DOHH2 (cell line): ENCODE measurements at regions not wholly inside any gene's neighbourhood (a gene's known extent, or its start where the extent isn't known, plus 50 kb on each side); places are given as distances from the start of the nearest gene placed in this dataset.

Experiments used
- H3F3A ChIP-seq: fragments of 200-600 bp; sonication (generic), shearing (Covaris generic); 2 replicates; pipeline ENCODE4 v1.6.0; 2016; ENCODE audit warnings: antibody characterized with exemption, mild to moderate bottlenecking; ENCODE audit not compliant: control insufficient read depth, insufficient read depth
- H3K27ac ChIP-seq: fragments of 200-600 bp; sonication (generic); 2 replicates; pipeline ENCODE4 v1.5.1; 2014; ENCODE audit warnings: low read depth, mild to moderate bottlenecking, low read length, moderate library complexity
- H3K27me3 ChIP-seq: fragments of 200-600 bp; sonication (generic); 2 replicates; pipeline ENCODE4 v1.6.1; 2014; ENCODE audit warnings: mild to moderate bottlenecking, low read length, mixed read lengths; ENCODE audit not compliant: control insufficient read depth
- H3K36me3 ChIP-seq: fragments of 200-600 bp; sonication (generic); 2 replicates; pipeline ENCODE4 v1.6.1; 2014; ENCODE audit warnings: mild to moderate bottlenecking, low read length, moderate library complexity, mixed read lengths; ENCODE audit not compliant: control insufficient read depth
- H3K4me1 ChIP-seq: fragments of 200-600 bp; sonication (generic); 2 replicates; pipeline ENCODE4 v1.6.1; 2014; ENCODE audit warnings: mild to moderate bottlenecking, low read length, mixed read lengths; ENCODE audit not compliant: control insufficient read depth
- H3K4me2 ChIP-seq: fragments of 200-600 bp; sonication (generic); 2 replicates; pipeline ENCODE4 v1.6.0; 2014; ENCODE audit warnings: mild to moderate bottlenecking, low read length, moderate library complexity
- H3K4me3 ChIP-seq: fragments of 200-600 bp; sonication (generic); 2 replicates; pipeline ENCODE4 v1.5.1; 2014; ENCODE audit warnings: mild to moderate bottlenecking, low read length, mixed read lengths
- H3K79me2 ChIP-seq: fragments of 200-600 bp; sonication (generic); 2 replicates; pipeline ENCODE4 v1.6.1; 2014; ENCODE audit warnings: mild to moderate bottlenecking, low read length, mixed read lengths; ENCODE audit not compliant: control insufficient read depth
- H3K9me2 ChIP-seq: fragments of 200-600 bp; sonication (generic); replicated peaks from 2 replicates; pipeline ENCODE4 v1.6.1; 2014; ENCODE audit warnings: mild to moderate bottlenecking, low read length, mixed read lengths; ENCODE audit not compliant: control insufficient read depth
- H3K9me3 ChIP-seq: fragments of 200-600 bp; sonication (generic); 2 replicates; pipeline ENCODE4 v1.6.1; 2014; ENCODE audit warnings: antibody characterized with exemption, low read length, mixed read lengths; ENCODE audit not compliant: control insufficient read depth, insufficient read depth
- H4K20me1 ChIP-seq: fragments of 200-600 bp; sonication (generic); 2 replicates; pipeline ENCODE4 v1.6.0; 2014; ENCODE audit warnings: low read depth, mild to moderate bottlenecking, antibody characterized with exemption, low read length, moderate library complexity; ENCODE audit not compliant: control insufficient read depth, insufficient read depth
- CTCF ChIP-seq: fragments of 200-600 bp; sonication (generic); IDR thresholded peaks from one replicate; pipeline ENCODE4 v1.5.1; 2014; ENCODE audit warnings: antibody characterized with exemption, mild to moderate bottlenecking, low read depth, low read length; ENCODE audit not compliant: poor library complexity, severe bottlenecking
- EZH2phosphoT487 ChIP-seq: fragments of 200-600 bp; sonication (generic); IDR thresholded peaks from 2 replicates; pipeline ENCODE4 v1.6.1; 2017; ENCODE audit warnings: borderline replicate concordance, mild to moderate bottlenecking, antibody characterized with exemption, low read length, moderate library complexity, mixed read lengths

- no peak overlapping the region for H3K4me3 ChIP-seq
- no peaks in the 10 kb centered on the region for H4K20me1 ChIP-seq
- TF ChIP-seq EZH2phosphoT487 (no peak), CTCF (no peak)
These were observed 177.1 kb upstream of the SPRY4 start for GRCh38 chr5:142501890-142502289.

GRCh38 chr5:142500227-142500905 is 175.5 kb upstream of the SPRY4 start:
- Histone ChIP-seq H3K27ac (no peak overlapping the region), H3K9me3 (no peaks in the 10 kb centered on the region), H3K27me3 (no peaks in the 10 kb centered on the region), H3K4me1 (no peaks in the 10 kb centered on the region), H3F3A (no peaks in the 10 kb centered on the region), H3K4me2 (no peak overlapping the region), H3K4me3 (no peak overlapping the region), H3K9me2 (no peaks in the 10 kb centered on the region), H4K20me1 (no peaks in the 10 kb centered on the region), H3K79me2 (no peaks in the 10 kb centered on the region), H3K36me3 (no peaks in the 10 kb centered on the region)
- TF ChIP-seq CTCF (no peak), EZH2phosphoT487 (no peak)

More at GRCh38 chr5:142501890-142502289, 177.1 kb upstream of the SPRY4 start:
- H3K9me2 ChIP-seq = no peaks in the 10 kb centered on the region
- H3K4me1 ChIP-seq = no peaks in the 10 kb centered on the region
- H3K4me2 ChIP-seq = no peak overlapping the region
- no peaks in the 10 kb centered on the region for H3K9me3 ChIP-seq
- no peaks in the 10 kb centered on the region for H3K27me3 ChIP-seq
- no peaks in the 10 kb centered on the region for H3K79me2 ChIP-seq
- no peaks in the 10 kb centered on the region for H3F3A ChIP-seq
- no peak overlapping the region for H3K27ac ChIP-seq
- no peaks in the 10 kb centered on the region for H3K36me3 ChIP-seq

- Histone ChIP-seq H4K20me1 (no peaks in the 10 kb centered on the region), H3K36me3 (no peaks in the 10 kb centered on the region), H3K4me2 (no peak overlapping the region), H3K27ac (no peak overlapping the region), H3K4me3 (no peak overlapping the region), H3K27me3 (no peaks in the 10 kb centered on the region), H3F3A (no peaks in the 10 kb centered on the region), H3K9me3 (no peaks in the 10 kb centered on the region), H3K9me2 (no peaks in the 10 kb centered on the region), H3K79me2 (no peaks in the 10 kb centered on the region), H3K4me1 (no peaks in the 10 kb centered on the region)
- TF ChIP-seq CTCF (no peak), EZH2phosphoT487 (no peak)
These were observed 174.9 kb upstream of the SPRY4 start for GRCh38 chr5:142499591-142500226.
